Loucy (cell line): ENCODE measurements at regions not wholly inside any gene's neighbourhood (a gene's known extent, or its start where the extent isn't known, plus 50 kb on each side); places are given as distances from the start of the nearest gene placed in this dataset.

Experiments
- H2AFZ ChIP-seq: fragments of 200-600 bp; sonication (generic); 2 replicates; pipeline ENCODE4 v1.6.0; 2016; ENCODE audit warnings: antibody characterized with exemption, mild to moderate bottlenecking, low read length, moderate library complexity
- H3F3A ChIP-seq: fragments of 200-600 bp; 2 replicates; pipeline ENCODE4 v1.6.0; 2016; ENCODE audit warnings: antibody characterized with exemption, low read depth, mild to moderate bottlenecking
- H3K27me3 ChIP-seq: fragments of 200-600 bp; sonication (generic); 2 replicates; pipeline ENCODE4 v1.6.1; 2014; ENCODE audit warnings: low read length, mild to moderate bottlenecking; ENCODE audit not compliant: insufficient read depth, poor library complexity, severe bottlenecking
- H3K36me3 ChIP-seq: fragments of 200-600 bp; sonication (generic); 2 replicates; pipeline ENCODE4 v1.6.1; 2016; ENCODE audit warnings: low read length; ENCODE audit not compliant: insufficient read depth
- H3K4me1 ChIP-seq: fragments of 200-600 bp; sonication (generic); 2 replicates; pipeline ENCODE4 v1.5.1; 2014; ENCODE audit warnings: low read length, mild to moderate bottlenecking; ENCODE audit not compliant: insufficient read depth, poor library complexity, severe bottlenecking
- H3K4me2 ChIP-seq: fragments of 200-600 bp; sonication (generic); 2 replicates; pipeline ENCODE4 v1.6.0; 2014; ENCODE audit warnings: antibody characterized with exemption, low read length, low read depth, mild to moderate bottlenecking; ENCODE audit not compliant: poor library complexity, severe bottlenecking
- H3K4me3 ChIP-seq: fragments of 200-600 bp; sonication (generic); 2 replicates; pipeline ENCODE4 v1.5.1; 2014; ENCODE audit warnings: low read length, mild to moderate bottlenecking, mixed read lengths; ENCODE audit not compliant: poor library complexity, severe bottlenecking
- H3K79me2 ChIP-seq: fragments of 200-600 bp; sonication (generic); 2 replicates; pipeline ENCODE4 v1.6.1; 2014; ENCODE audit warnings: low read length; ENCODE audit not compliant: insufficient read depth
- H3K9ac ChIP-seq: fragments of 200-600 bp; sonication (generic); 2 replicates; pipeline ENCODE4 v1.6.0; 2014; ENCODE audit warnings: mild to moderate bottlenecking, low read depth, low read length, moderate library complexity; ENCODE audit not compliant: poor library complexity, severe bottlenecking
- H3K9me2 ChIP-seq: fragments of 200-600 bp; sonication (generic); replicated peaks from 2 replicates; pipeline ENCODE4 v1.6.1; 2016; ENCODE audit warnings: low read depth, low read length, mixed read lengths
- H3K9me3 ChIP-seq: fragments of 200-600 bp; sonication (generic); 2 replicates; pipeline ENCODE4 v1.6.1; 2014; ENCODE audit warnings: mild to moderate bottlenecking, antibody characterized with exemption, low read length, low read depth; ENCODE audit not compliant: insufficient read depth
- H4K20me1 ChIP-seq: fragments of 200-600 bp; sonication (generic); 2 replicates; pipeline ENCODE4 v1.6.0; 2014; ENCODE audit warnings: antibody characterized with exemption, low read length, mild to moderate bottlenecking; ENCODE audit not compliant: insufficient read depth, poor library complexity, severe bottlenecking
- CTCF ChIP-seq: fragments of 200-600 bp; sonication (generic); conservative IDR thresholded peaks from 2 replicates; pipeline ENCODE4 v1.5.1; 2014; ENCODE audit warnings: mild to moderate bottlenecking, antibody characterized with exemption, low read length
- EZH2phosphoT487 ChIP-seq: fragments of 200-600 bp; IDR thresholded peaks from 2 replicates; pipeline ENCODE4 v1.6.1; 2018; ENCODE audit warnings: antibody characterized with exemption, mild to moderate bottlenecking, moderate library complexity, borderline replicate concordance

DNA sequence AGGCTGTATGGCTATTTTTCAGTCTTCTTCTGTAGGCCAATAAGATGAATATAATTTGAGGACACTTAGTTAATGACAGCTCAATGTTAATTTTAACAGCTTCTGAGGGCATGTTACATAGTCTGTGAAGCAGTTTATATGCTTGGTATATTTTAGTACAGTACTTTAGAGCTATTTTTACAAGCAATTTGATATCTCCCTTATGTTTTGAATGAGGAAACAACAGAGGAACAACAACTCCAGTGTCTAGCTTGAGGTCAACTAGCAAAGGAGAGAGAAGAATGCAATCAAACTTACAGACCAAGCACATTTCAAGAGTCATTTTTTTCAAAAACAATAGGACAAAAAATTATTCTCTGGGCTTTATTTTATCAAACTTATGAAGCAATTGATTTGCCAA lies 469.1 kb upstream of the DCN start:
- no peak overlapping the region for H3K9ac ChIP-seq
- no peaks in the 10 kb centered on the region for H3K9me2 ChIP-seq
- H3K4me3 ChIP-seq, result no peak overlapping the region
- TF ChIP-seq CTCF (no peak), EZH2phosphoT487 (no peak)
- H2AFZ ChIP-seq, result no peak overlapping the region
- no peaks in the 10 kb centered on the region for H3F3A ChIP-seq
- no peak overlapping the region for H3K4me2 ChIP-seq
- H3K4me1 ChIP-seq, result no peaks in the 10 kb centered on the region
- H4K20me1 ChIP-seq, result no peaks in the 10 kb centered on the region
- no peaks in the 10 kb centered on the region for H3K79me2 ChIP-seq
- H3K27me3 ChIP-seq, result no peaks in the 10 kb centered on the region
- no peaks in the 10 kb centered on the region for H3K9me3 ChIP-seq
- H3K36me3 ChIP-seq, result no peaks in the 10 kb centered on the region

- H3K4me1 ChIP-seq, result no peaks in the 10 kb centered on the region
- no peaks in the 10 kb centered on the region for H3K79me2 ChIP-seq
- no peak for TF ChIP-seq CTCF
- TF ChIP-seq EZH2phosphoT487, result no peak
- no peak overlapping the region for H3K4me2 ChIP-seq
- H3K9me2 ChIP-seq, result no peaks in the 10 kb centered on the region
- H4K20me1 ChIP-seq, result no peaks in the 10 kb centered on the region
- H3F3A ChIP-seq, result no peaks in the 10 kb centered on the region
- H3K27me3 ChIP-seq, result no peaks in the 10 kb centered on the region
- no peaks in the 10 kb centered on the region for H3K36me3 ChIP-seq
- H3K9ac ChIP-seq, result no peak overlapping the region
- no peaks in the 10 kb centered on the region for H3K9me3 ChIP-seq
- no peak overlapping the region for H2AFZ ChIP-seq
- H3K4me3 ChIP-seq, result no peak overlapping the region
Observed at GRCh38 chr12:91643763-91644162, 461.1 kb upstream of the DCN start.

GRCh38 chr12:91640021-91640420 lies 457.4 kb upstream of the DCN start:
- no peak overlapping the region for H3K4me3 ChIP-seq
- no peaks in the 10 kb centered on the region for H3K27me3 ChIP-seq
- TF ChIP-seq CTCF (no peak), EZH2phosphoT487 (no peak)
- no peaks in the 10 kb centered on the region for H3K79me2 ChIP-seq
- no peaks in the 10 kb centered on the region for H3K36me3 ChIP-seq
- no peaks in the 10 kb centered on the region for H3K4me1 ChIP-seq
- H3K9me3 ChIP-seq, result no peaks in the 10 kb centered on the region
- no peaks in the 10 kb centered on the region for H3K9me2 ChIP-seq
- H4K20me1 ChIP-seq, result no peaks in the 10 kb centered on the region
- no peak overlapping the region for H2AFZ ChIP-seq
- H3F3A ChIP-seq, result no peaks in the 10 kb centered on the region
- no peak overlapping the region for H3K9ac ChIP-seq
- no peak overlapping the region for H3K4me2 ChIP-seq
